ENCODE measurements at regions not wholly inside any gene's neighbourhood (a gene's known extent, or its start where the extent isn't known, plus 50 kb on each side); places are given as distances from the start of the nearest gene placed in this dataset.

DNA sequence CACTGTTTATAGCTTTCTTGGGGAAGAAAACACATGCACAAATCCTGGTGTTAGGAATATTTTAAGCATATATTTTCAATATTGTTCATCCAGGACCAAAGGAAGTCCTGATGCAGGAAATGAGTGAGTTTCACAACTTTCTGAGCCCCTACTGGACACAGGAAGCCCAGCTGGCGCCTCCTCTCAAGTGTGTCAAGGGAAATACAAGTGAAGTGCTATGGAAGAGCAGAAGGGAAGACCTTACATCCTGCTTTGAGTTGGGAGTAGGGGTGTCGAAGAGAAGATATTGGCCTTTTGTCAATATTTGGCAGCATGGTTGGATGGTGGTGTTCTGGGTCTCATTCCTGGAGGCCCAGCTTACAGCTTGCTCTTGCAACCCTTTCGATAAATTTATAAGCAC, 66.1 kb upstream of the ZDHHC17 start:
- no peaks in the 10 kb centered on the region for H3K79me2 ChIP-seq
- no peaks in the 10 kb centered on the region for H3K9me3 ChIP-seq (ENCODE audit: low read depth)
- no peak overlapping the region for H3K27ac ChIP-seq
- WGBS (ENCODE audit: low lambda C conversion rate, missing lambda C conversion rate): 89% methylated on average over 3 of the region's 3 CpGs
- H3K27me3 ChIP-seq: no peaks in the 10 kb centered on the region
- H2AFZ ChIP-seq: no peak overlapping the region
- no peaks in the 10 kb centered on the region for H3K36me3 ChIP-seq (replicated peaks; ENCODE audit: insufficient read depth, low read depth)
- H3K4me1 ChIP-seq (ENCODE audit: insufficient read depth): peaks cover 9% of the 10 kb centered on the region
- H3K4me3 ChIP-seq: no peak overlapping the region
- no peak for TF ChIP-seq CTCF (IDR thresholded peaks at IDR 0.05; ENCODE audit: poor library complexity)
- TF ChIP-seq EZH2 (IDR thresholded peaks at IDR 0.05; ENCODE audit: borderline replicate concordance): no peak
- TF ChIP-seq EZH2phosphoT487 (IDR thresholded peaks at IDR 0.05; ENCODE audit: low read depth, severe bottlenecking, unreplicated experiment): no peak
- H3K4me2 ChIP-seq: no peak overlapping the region
- DNase-seq (ENCODE audit: low spot score): no peak
- no peaks in the 10 kb centered on the region for H4K20me1 ChIP-seq (ENCODE audit: insufficient read depth, poor library complexity, severe bottlenecking)
- no peaks in the 10 kb centered on the region for H3K9me2 ChIP-seq (replicated peaks; ENCODE audit: insufficient read depth)

DNA sequence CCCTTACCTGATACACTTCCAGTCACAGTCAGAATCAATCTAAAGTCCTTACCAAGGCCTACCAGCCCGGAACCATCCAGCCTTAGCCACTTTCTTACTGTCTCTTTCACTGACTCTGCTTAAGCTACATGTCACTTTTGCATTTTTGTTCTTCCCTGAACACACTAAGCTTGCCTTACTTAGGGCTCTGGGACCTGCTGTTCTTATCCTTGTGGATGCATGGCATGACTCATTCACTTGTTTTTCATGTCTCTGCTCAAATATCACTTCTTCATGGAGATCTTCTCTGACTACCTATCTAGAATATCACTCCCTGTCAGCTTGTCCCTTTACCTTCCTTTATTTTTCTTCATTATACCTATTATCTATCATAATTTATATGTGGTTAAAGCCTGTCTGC, 65.6 kb upstream of the ZDHHC17 start:
- H3K27me3 ChIP-seq: no peaks in the 10 kb centered on the region
- H3K27ac ChIP-seq: no peak overlapping the region
- no peaks in the 10 kb centered on the region for H3K9me2 ChIP-seq (replicated peaks; ENCODE audit: insufficient read depth)
- no peak overlapping the region for H2AFZ ChIP-seq
- peaks cover 6% of the 10 kb centered on the region for H3K4me1 ChIP-seq (ENCODE audit: insufficient read depth)
- H3K9me3 ChIP-seq (ENCODE audit: low read depth): no peaks in the 10 kb centered on the region
- H3K79me2 ChIP-seq: no peaks in the 10 kb centered on the region
- no peaks in the 10 kb centered on the region for H4K20me1 ChIP-seq (ENCODE audit: insufficient read depth, poor library complexity, severe bottlenecking)
- TF ChIP-seq CTCF (IDR thresholded peaks at IDR 0.05; ENCODE audit: poor library complexity) (no peak), EZH2phosphoT487 (IDR thresholded peaks at IDR 0.05; ENCODE audit: low read depth, severe bottlenecking, unreplicated experiment) (no peak), EZH2 (IDR thresholded peaks at IDR 0.05; ENCODE audit: borderline replicate concordance) (no peak)
- no peaks in the 10 kb centered on the region for H3K36me3 ChIP-seq (replicated peaks; ENCODE audit: insufficient read depth, low read depth)
- 94% methylated on average over 1 of the region's 1 CpG for WGBS (ENCODE audit: low lambda C conversion rate, missing lambda C conversion rate)
- H3K4me2 ChIP-seq: no peak overlapping the region
- no peak overlapping the region for H3K4me3 ChIP-seq
- DNase-seq (ENCODE audit: low spot score): no peak

DNA sequence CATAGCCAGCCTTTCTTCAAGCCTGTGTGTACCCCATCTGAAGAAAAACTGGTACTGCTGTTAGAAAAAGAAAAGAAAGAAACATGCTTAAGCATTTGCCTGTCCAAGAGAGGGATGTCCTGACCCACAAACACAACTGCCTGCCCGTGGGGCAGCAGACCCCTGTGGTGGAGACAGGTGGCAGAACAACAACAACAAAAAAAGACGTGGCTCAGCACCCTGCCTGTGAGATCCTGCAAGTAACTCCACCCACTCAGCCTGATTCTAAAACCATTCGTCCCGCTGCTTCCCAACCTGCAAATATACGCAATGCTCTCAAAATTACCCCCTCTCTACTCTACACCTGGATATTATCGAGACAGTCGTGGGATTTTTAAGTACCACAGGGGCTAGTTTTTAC, 64.9 kb upstream of the ZDHHC17 start:
- Histone ChIP-seq H3K9me2 (replicated peaks; ENCODE audit: insufficient read depth) (no peaks in the 10 kb centered on the region), H3K4me2 (no peak overlapping the region), H3K4me3 (no peak overlapping the region), H4K20me1 (ENCODE audit: insufficient read depth, poor library complexity, severe bottlenecking) (no peaks in the 10 kb centered on the region), H3K27me3 (no peaks in the 10 kb centered on the region), H3K36me3 (replicated peaks; ENCODE audit: insufficient read depth, low read depth) (no peaks in the 10 kb centered on the region), H2AFZ (no peak overlapping the region), H3K79me2 (no peaks in the 10 kb centered on the region), H3K27ac (no peak overlapping the region), H3K9me3 (ENCODE audit: low read depth) (no peaks in the 10 kb centered on the region), H3K4me1 (ENCODE audit: insufficient read depth) (peaks cover 9% of the 10 kb centered on the region)
- no peak for TF ChIP-seq EZH2phosphoT487 (IDR thresholded peaks at IDR 0.05; ENCODE audit: low read depth, severe bottlenecking, unreplicated experiment)
- 59% methylated on average over 7 of the region's 7 CpGs for WGBS (ENCODE audit: low lambda C conversion rate, missing lambda C conversion rate)
- no peak for DNase-seq (ENCODE audit: low spot score)

GRCh38 chr12:76701690-76702089, 62.2 kb upstream of the ZDHHC17 start:
- Histone ChIP-seq H2AFZ (no peak overlapping the region), H3K27me3 (no peaks in the 10 kb centered on the region), H3K79me2 (no peaks in the 10 kb centered on the region), H3K4me2 (no peak overlapping the region), H3K4me3 (no peak overlapping the region), H4K20me1 (ENCODE audit: insufficient read depth, poor library complexity, severe bottlenecking) (no peaks in the 10 kb centered on the region), H3K27ac (no peak overlapping the region), H3K9me3 (ENCODE audit: low read depth) (no peaks in the 10 kb centered on the region), H3K4me1 (ENCODE audit: insufficient read depth) (peaks cover 9% of the 10 kb centered on the region), H3K9me2 (replicated peaks; ENCODE audit: insufficient read depth) (no peaks in the 10 kb centered on the region), H3K36me3 (replicated peaks; ENCODE audit: insufficient read depth, low read depth) (no peaks in the 10 kb centered on the region)
- no peak for TF ChIP-seq EZH2 (IDR thresholded peaks at IDR 0.05; ENCODE audit: borderline replicate concordance)
- no peak for TF ChIP-seq EZH2phosphoT487 (IDR thresholded peaks at IDR 0.05; ENCODE audit: low read depth, severe bottlenecking, unreplicated experiment)
- TF ChIP-seq CTCF (IDR thresholded peaks at IDR 0.05; ENCODE audit: poor library complexity): no peak
- DNase-seq (ENCODE audit: low spot score): no peak
- 94% methylated on average over 1 of the region's 1 CpG for WGBS (ENCODE audit: low lambda C conversion rate, missing lambda C conversion rate)
